Epithelial cell of proximal tubule (primary cell): ENCODE measurements at regions not wholly inside any gene's neighbourhood (a gene's known extent, or its start where the extent isn't known, plus 50 kb on each side); places are given as distances from the start of the nearest gene placed in this dataset.
"Not testable (repeated sequence)": the region's sequence is repeated elsewhere in the genome, so short reads cannot be mapped to it uniquely, and the experiment has no call there.

Experiments
- DNase-seq: peaks from one replicate; pipeline ENCODE4 v3.0.0-alpha.2; 2011; ENCODE audit warnings: low read depth
- H3K4me3 ChIP-seq: 2 replicates; pipeline ENCODE4 v1.5.1; 2011; ENCODE audit warnings: low read depth, mild to moderate bottlenecking, low read length
- TF ChIP-seq, protein P1 (sequence below): conservative IDR thresholded peaks from 2 replicates; pipeline ENCODE4 v1.5.1; 2012; ENCODE audit warnings: low read depth, mild to moderate bottlenecking, low read length

DNA sequence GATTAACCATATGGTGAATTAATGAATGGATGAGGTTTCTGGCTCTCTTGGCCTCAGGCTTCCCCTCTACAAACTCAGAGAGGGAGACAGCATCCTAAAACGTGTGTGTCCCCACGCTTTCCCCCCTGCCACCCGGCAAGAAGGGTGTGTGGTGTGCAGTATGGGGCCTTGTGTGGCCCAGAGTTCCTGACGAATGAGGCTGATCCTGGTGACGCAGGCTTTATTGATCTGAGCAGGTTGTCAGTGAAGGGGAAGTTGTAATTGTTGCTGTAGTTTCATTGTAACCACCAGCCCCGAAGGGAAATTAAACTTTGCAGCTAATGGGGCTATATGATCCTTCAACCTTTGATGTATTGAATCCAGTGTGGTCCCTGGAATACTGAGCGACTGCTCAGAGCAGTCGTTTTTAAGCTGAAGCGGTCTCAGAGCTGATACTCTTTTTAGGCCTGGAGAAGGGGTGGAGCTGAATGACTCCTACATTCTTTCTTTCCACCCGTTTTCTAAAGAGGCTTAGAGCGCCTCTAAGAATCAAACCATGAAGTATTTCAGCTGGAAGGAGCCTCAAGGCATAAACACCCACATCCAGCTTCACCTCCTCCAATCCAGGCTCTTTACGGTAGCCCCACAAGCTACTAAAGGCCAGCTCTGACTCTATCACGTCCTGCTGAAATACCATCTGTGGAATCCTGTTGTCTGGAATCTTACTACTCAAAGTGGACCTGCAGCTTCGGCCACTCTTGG lies 284.7 kb downstream of the MIAT start:
- TF ChIP-seq, protein P1, sequence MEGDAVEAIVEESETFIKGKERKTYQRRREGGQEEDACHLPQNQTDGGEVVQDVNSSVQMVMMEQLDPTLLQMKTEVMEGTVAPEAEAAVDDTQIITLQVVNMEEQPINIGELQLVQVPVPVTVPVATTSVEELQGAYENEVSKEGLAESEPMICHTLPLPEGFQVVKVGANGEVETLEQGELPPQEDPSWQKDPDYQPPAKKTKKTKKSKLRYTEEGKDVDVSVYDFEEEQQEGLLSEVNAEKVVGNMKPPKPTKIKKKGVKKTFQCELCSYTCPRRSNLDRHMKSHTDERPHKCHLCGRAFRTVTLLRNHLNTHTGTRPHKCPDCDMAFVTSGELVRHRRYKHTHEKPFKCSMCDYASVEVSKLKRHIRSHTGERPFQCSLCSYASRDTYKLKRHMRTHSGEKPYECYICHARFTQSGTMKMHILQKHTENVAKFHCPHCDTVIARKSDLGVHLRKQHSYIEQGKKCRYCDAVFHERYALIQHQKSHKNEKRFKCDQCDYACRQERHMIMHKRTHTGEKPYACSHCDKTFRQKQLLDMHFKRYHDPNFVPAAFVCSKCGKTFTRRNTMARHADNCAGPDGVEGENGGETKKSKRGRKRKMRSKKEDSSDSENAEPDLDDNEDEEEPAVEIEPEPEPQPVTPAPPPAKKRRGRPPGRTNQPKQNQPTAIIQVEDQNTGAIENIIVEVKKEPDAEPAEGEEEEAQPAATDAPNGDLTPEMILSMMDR: no peak
- H3K4me3 ChIP-seq: no peak overlapping the region
- no peak for DNase-seq

DNA sequence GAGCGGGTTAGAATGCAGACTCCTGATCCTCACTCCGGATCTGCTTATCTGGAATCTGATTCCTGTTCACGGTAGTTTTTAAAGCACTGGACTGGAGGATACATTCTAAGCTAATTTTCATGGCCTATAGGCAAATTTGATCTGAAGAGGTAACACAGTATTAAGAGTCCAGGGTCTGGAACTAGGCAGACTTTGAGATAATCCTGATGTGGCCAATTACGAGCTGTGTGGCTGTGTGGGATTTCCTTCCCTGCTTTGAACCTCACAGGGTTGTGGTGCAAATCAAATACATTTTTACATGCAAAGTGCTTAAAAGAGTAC lies 285.2 kb downstream of the MIAT start:
- DNase-seq: no peak
- no peak overlapping the region for H3K4me3 ChIP-seq
- TF ChIP-seq, protein P1: no peak

DNA sequence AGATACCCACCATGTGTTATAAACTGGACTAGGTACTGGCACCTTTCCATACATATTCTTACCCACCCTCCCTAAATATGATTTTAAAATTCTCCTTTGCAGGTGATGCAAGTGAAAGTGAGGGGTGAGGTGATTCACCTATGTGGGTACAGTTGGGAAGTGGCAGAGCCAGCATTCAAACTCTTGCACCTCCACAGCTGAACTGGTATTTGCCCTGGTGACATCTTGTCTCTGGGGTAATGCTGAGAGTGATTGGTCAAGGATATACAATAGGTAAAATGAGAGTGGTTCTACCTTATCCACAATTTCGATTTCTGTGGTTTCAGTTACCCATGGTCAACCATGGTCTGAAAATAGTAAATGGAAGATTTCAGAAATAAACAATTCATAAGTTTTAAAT lies 288.2 kb downstream of the MIAT start:
- no peak overlapping the region for H3K4me3 ChIP-seq
- TF ChIP-seq, protein P1: no peak
- no peak for DNase-seq

DNA sequence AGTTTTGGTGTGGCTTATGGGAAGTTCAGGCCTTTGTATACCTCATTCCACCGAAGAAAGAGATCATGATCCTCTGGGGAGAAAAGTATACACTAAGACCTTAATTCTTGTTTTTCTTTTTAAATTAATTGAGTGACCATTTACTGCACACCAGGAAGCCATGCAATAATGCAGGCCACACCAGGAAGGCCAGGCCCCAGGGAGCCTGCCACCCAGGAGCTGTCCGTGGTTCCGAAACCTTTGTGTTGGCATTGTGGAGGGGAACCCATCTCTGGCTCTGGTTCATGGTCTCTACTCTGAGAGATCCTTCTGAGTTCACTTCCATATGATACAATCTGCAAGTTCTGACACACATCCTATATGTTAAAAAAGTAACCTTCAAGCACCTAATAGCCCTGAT lies 291.8 kb downstream of the MIAT start:
- no peak for DNase-seq
- TF ChIP-seq, protein P1: no peak
- H3K4me3 ChIP-seq: no peak overlapping the region

DNA sequence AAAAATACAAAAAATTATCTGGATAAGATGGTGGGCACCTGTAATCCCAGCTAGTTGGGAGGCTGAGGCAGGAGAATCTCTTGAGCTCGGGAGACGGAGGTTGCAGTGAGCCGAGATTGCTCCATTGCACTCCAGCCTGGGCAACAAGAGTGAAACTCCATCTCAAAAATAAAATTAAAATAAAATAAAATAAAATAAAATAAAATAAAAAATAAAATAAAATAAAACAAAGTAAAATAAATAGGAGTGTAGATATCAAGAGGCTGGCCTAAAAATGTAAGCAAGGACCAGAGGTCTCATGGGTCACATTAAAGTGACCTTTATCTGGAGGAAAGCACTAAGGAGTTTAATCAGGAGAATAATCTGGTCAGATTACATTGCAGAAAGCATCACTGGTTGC lies 293.8 kb downstream of the MIAT start:
- not testable (repeated sequence) for H3K4me3 ChIP-seq, DNase-seq

DNA sequence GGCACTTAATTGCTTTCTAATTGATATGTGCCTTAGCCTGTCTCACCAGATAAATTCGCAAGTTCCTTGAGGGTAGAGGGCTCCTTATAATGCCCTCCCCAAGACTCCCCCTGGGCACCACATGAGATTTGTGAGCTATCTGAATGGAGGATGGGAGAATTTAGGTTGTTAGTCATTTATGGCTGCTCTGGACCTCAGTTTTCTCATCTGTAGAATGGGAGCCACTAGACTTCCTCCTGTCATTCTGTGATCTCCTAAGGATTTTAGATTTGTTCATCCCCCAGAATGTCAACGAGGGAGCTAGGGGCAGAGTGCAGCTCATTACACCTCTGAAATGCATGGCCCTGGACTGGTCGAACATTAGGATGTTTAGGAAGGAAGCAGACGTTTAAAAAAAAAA lies 294.6 kb downstream of the MIAT start:
- no peak overlapping the region for H3K4me3 ChIP-seq
- TF ChIP-seq, protein P1: no peak
- no peak for DNase-seq

DNA sequence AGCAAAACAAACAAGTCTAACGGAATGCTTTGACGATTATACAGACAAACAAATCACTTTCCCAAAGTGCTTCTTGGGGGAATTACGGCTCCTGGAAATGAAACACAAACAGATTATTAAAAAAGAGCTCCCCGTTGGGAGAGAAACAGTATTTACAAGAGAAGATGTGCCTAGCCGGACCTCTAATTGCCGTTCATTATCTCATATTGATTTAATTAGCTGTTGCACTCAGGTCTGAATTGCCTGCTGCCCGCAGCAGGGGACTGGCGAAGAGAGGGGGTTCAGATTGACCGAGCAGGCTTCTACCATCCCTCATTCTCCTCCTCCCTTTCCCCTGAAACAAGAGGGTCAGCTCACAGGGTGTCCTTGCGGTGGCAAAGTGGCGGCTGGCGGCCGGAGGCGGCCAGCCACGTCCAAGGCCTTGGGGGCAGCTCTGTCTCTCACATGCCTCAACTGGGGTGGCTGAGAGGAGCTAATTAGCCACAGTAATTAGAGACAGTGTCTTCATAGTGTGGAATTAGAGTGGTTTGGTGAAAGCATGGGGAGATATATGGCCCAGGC lies 295.1 kb downstream of the MIAT start:
- DNase-seq: no peak
- no peak overlapping the region for H3K4me3 ChIP-seq
- TF ChIP-seq, protein P1: no peak
